ENCODE measurements at regions not wholly inside any gene's neighbourhood (a gene's known extent, or its start where the extent isn't known, plus 50 kb on each side); places are given as distances from the start of the nearest gene placed in this dataset.

DNA sequence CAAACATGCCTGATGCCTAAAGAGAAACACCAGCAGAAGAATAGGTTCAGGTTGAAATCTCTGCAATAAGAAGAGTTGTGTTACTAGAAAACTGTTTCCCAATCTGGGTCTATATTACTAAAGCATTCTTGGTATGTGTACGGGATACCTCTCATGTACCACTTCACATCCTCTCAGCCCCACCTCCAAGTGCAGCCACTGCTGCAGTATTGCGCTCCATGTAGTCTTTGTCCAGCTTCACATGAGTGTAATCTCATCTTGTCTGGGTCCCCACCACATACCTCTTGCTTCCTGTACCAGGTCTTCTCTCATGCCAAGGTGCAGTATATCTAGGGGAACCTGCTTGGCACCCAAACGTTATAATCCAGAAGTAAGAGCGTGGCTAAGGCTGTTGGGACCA is 187.5 kb upstream of the EEA1 start:
- Histone ChIP-seq H3K27me3 (ENCODE audit: insufficient read depth, low read length) (no peaks in the 10 kb centered on the region), H3K36me3 (ENCODE audit: control insufficient read depth in 1 of 2, insufficient read depth in 2 of 2, low read length in 2 of 2) (no peaks in the 10 kb centered on the region), H3K9me2 (ENCODE audit: insufficient read depth) (no peaks in the 10 kb centered on the region), H3K4me3 (replicated peaks in 1 of 2; ENCODE audit: low read depth in 1 of 2, low read length in 2 of 2) (no peak overlapping the region), H3K9me3 (ENCODE audit: control insufficient read depth in 1 of 2, insufficient read depth in 1 of 2, low read depth in 1 of 2, low read length in 2 of 2) (no peaks in the 10 kb centered on the region), H3K27ac (ENCODE audit: low read depth, low read length) (no peak overlapping the region), H3K4me1 (ENCODE audit: control insufficient read depth in 1 of 2, insufficient read depth in 2 of 2, low read length in 2 of 2) (no peaks in the 10 kb centered on the region), H3K79me2 (ENCODE audit: insufficient read depth, low read length) (no peaks in the 10 kb centered on the region), H4K20me1 (ENCODE audit: insufficient read depth) (no peaks in the 10 kb centered on the region), H2AFZ (ENCODE audit: low read depth, low read length, poor library complexity, severe bottlenecking) (no peak overlapping the region), H3K9ac (ENCODE audit: low read length) (no peak overlapping the region), H3K4me2 (ENCODE audit: low read length) (no peak overlapping the region)
- BruUV-seq (replicated peaks), result no TSS peak
- ChIA-PET CTCF (no interaction called here), POLR2A (no interaction called here), RAD21 (ENCODE audit: low non-redundant PET in 1 of 2, low total read pairs in 2 of 2, uncharacterized antibody in 2 of 2, unreplicated experiment in 2 of 2) (no interaction called here)
- TF ChIP-seq YY1 (IDR thresholded peaks at IDR 0.05; ENCODE audit: extremely low read depth, insufficient replicate concordance, low read depth, low read length) (no peak), RAD21 (IDR thresholded peaks at IDR 0.05; ENCODE audit: low read depth) (no peak), CEBPB (IDR thresholded peaks at IDR 0.05; ENCODE audit: low read depth) (no peak)
- TF ChIP-seq, protein P1, sequence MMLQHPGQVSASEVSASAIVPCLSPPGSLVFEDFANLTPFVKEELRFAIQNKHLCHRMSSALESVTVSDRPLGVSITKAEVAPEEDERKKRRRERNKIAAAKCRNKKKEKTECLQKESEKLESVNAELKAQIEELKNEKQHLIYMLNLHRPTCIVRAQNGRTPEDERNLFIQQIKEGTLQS (IDR thresholded peaks at IDR 0.05), result no peak
- TF ChIP-seq, protein P2, sequence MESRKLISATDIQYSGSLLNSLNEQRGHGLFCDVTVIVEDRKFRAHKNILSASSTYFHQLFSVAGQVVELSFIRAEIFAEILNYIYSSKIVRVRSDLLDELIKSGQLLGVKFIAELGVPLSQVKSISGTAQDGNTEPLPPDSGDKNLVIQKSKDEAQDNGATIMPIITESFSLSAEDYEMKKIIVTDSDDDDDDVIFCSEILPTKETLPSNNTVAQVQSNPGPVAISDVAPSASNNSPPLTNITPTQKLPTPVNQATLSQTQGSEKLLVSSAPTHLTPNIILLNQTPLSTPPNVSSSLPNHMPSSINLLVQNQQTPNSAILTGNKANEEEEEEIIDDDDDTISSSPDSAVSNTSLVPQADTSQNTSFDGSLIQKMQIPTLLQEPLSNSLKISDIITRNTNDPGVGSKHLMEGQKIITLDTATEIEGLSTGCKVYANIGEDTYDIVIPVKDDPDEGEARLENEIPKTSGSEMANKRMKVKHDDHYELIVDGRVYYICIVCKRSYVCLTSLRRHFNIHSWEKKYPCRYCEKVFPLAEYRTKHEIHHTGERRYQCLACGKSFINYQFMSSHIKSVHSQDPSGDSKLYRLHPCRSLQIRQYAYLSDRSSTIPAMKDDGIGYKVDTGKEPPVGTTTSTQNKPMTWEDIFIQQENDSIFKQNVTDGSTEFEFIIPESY (IDR thresholded peaks at IDR 0.05; ENCODE audit: extremely low read depth, insufficient replicate concordance, low read length), result no peak
- ATAC-seq (no peak), DNase-seq (ENCODE audit: low read depth, low spot score) (no peak)
- intact Hi-C loops (cut with micrococcal nuclease), result no loop called here

DNA sequence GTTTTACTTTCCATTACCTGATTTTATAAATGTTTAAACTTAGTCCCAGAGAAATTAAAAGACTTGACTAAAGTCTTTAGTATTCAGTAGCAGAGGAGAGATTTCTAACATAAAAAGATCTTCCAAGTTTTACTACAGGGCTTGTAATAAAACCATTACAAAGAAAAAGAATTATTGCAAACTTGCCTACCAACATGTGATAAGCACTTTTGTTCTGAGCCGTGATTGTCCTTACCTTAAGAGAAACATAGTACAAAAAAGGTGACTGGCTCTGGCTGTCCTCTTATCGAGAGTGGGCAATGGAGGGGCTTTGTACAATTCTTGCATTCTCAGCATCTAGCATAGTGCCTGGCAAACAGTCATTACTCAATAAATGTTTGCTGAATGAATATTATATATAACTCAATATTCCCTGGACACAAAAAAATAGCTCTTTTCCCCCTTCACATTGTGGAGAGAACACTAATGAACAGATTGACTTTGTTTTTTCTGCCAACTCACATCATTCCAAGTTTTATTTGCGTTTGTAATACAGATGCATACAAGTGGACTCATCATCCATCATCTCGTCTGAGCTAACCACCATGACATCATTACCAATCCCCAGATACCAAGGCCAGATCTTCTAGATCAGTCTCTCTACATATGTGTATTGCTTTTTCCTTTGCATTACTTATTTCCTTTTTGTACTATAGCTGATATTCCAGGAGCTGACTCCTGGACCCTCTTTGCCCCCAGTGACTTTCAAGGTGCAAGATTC is 192.8 kb upstream of the EEA1 start:
- no TSS peak for BruUV-seq (replicated peaks)
- no peak for ATAC-seq

More for the DNA sequence above, 192.8 kb upstream of the EEA1 start:
- ChIA-PET POLR2A (no interaction called here), RAD21 (ENCODE audit: low non-redundant PET in 1 of 2, low total read pairs in 2 of 2, uncharacterized antibody in 2 of 2, unreplicated experiment in 2 of 2) (no interaction called here), CTCF (no interaction called here)
- Histone ChIP-seq H3K9me3 (ENCODE audit: control insufficient read depth in 1 of 2, insufficient read depth in 1 of 2, low read depth in 1 of 2, low read length in 2 of 2) (no peaks in the 10 kb centered on the region), H3K9me2 (ENCODE audit: insufficient read depth) (no peaks in the 10 kb centered on the region), H4K20me1 (ENCODE audit: insufficient read depth) (no peaks in the 10 kb centered on the region), H2AFZ (ENCODE audit: low read depth, low read length, poor library complexity, severe bottlenecking) (no peak overlapping the region), H3K4me1 (ENCODE audit: control insufficient read depth in 1 of 2, insufficient read depth in 2 of 2, low read length in 2 of 2) (no peaks in the 10 kb centered on the region), H3K27ac (ENCODE audit: low read depth, low read length) (no peak overlapping the region), H3K36me3 (ENCODE audit: control insufficient read depth in 1 of 2, insufficient read depth in 2 of 2, low read length in 2 of 2) (no peaks in the 10 kb centered on the region), H3K27me3 (ENCODE audit: insufficient read depth, low read length) (no peaks in the 10 kb centered on the region), H3K4me2 (ENCODE audit: low read length) (no peak overlapping the region), H3K79me2 (ENCODE audit: insufficient read depth, low read length) (no peaks in the 10 kb centered on the region), H3K9ac (ENCODE audit: low read length) (no peak overlapping the region), H3K4me3 (replicated peaks in 1 of 2; ENCODE audit: low read depth in 1 of 2, low read length in 2 of 2) (no peak overlapping the region)
- intact Hi-C loops (cut with micrococcal nuclease), result no loop called here
- no peak for DNase-seq (ENCODE audit: low read depth, low spot score)
- no peak for TF ChIP-seq POLR2A (IDR thresholded peaks at IDR 0.05; ENCODE audit: borderline replicate concordance, extremely low read depth, insufficient read depth, insufficient read length)
- TF ChIP-seq CBX3 (IDR thresholded peaks at IDR 0.05; ENCODE audit: low read depth), result no peak
- TF ChIP-seq ELF1 (IDR thresholded peaks at IDR 0.05; ENCODE audit: borderline replicate concordance, low read depth), result no peak
- no peak for TF ChIP-seq RAD21 (IDR thresholded peaks at IDR 0.05; ENCODE audit: low read depth)
- TF ChIP-seq EZH2 (IDR thresholded peaks at IDR 0.05), result no peak
- no peak for TF ChIP-seq FOSL1 (IDR thresholded peaks at IDR 0.05; ENCODE audit: low read depth)
- TF ChIP-seq EZH2phosphoT487 (IDR thresholded peaks at IDR 0.05; ENCODE audit: borderline replicate concordance), result no peak
- TF ChIP-seq SIN3A (IDR thresholded peaks at IDR 0.05; ENCODE audit: low read depth), result no peak
- TF ChIP-seq, protein P3, sequence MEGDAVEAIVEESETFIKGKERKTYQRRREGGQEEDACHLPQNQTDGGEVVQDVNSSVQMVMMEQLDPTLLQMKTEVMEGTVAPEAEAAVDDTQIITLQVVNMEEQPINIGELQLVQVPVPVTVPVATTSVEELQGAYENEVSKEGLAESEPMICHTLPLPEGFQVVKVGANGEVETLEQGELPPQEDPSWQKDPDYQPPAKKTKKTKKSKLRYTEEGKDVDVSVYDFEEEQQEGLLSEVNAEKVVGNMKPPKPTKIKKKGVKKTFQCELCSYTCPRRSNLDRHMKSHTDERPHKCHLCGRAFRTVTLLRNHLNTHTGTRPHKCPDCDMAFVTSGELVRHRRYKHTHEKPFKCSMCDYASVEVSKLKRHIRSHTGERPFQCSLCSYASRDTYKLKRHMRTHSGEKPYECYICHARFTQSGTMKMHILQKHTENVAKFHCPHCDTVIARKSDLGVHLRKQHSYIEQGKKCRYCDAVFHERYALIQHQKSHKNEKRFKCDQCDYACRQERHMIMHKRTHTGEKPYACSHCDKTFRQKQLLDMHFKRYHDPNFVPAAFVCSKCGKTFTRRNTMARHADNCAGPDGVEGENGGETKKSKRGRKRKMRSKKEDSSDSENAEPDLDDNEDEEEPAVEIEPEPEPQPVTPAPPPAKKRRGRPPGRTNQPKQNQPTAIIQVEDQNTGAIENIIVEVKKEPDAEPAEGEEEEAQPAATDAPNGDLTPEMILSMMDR (IDR thresholded peaks at IDR 0.05 in 2 of 3, conservative IDR thresholded peaks at IDR 0.05 in 1 of 3; ENCODE audit: borderline replicate concordance in 1 of 3, insufficient read depth in 1 of 3, low read depth in 2 of 3, low read length in 2 of 3), result no peak
- no peak for TF ChIP-seq SRF (IDR thresholded peaks at IDR 0.05; ENCODE audit: low read depth)
- TF ChIP-seq, protein P1 (IDR thresholded peaks at IDR 0.05), result no peak
- TF ChIP-seq SP1 (IDR thresholded peaks at IDR 0.05; ENCODE audit: low read depth), result no peak
- TF ChIP-seq ZFX (IDR thresholded peaks at IDR 0.05), result no peak
